ENCODE measurements at regions not wholly inside any gene's neighbourhood (a gene's known extent, or its start where the extent isn't known, plus 50 kb on each side); places are given as distances from the start of the nearest gene placed in this dataset.

- H3K4me3 ChIP-seq (ENCODE audit: low read depth, low read length) = no peak overlapping the region
- no peak for TF ChIP-seq CTCF (IDR thresholded peaks at IDR 0.05; ENCODE audit: low read depth, low read length, missing control alignments)
- no peak for DNase-seq (ENCODE audit: low read depth)
Measured at GRCh38 chr4:38406243-38406642, 257.8 kb upstream of the KLF3 start.

GRCh38 chr4:38409852-38410251 is 254.1 kb upstream of the KLF3 start:
- TF ChIP-seq CTCF (IDR thresholded peaks at IDR 0.05; ENCODE audit: low read depth, low read length, missing control alignments) = no peak
- no peak overlapping the region for H3K4me3 ChIP-seq (ENCODE audit: low read depth, low read length)
- DNase-seq (ENCODE audit: low read depth) = no peak

GRCh38 chr4:38411092-38411491 is 252.9 kb upstream of the KLF3 start:
- DNase-seq (ENCODE audit: low read depth) = peak; percentile 34
- H3K4me3 ChIP-seq (ENCODE audit: low read depth, low read length) = no peak overlapping the region
- TF ChIP-seq CTCF (IDR thresholded peaks at IDR 0.05; ENCODE audit: low read depth, low read length, missing control alignments) = no peak

GRCh38 chr4:38411981-38412536 is 251.9 kb upstream of the KLF3 start:
- DNase-seq (ENCODE audit: low read depth) = no peak
- TF ChIP-seq CTCF (IDR thresholded peaks at IDR 0.05; ENCODE audit: low read depth, low read length, missing control alignments) = no peak
- H3K4me3 ChIP-seq (ENCODE audit: low read depth, low read length) = no peak overlapping the region

- no peak overlapping the region for H3K4me3 ChIP-seq (ENCODE audit: low read depth, low read length)
- no peak for DNase-seq (ENCODE audit: low read depth)
- TF ChIP-seq CTCF (IDR thresholded peaks at IDR 0.05; ENCODE audit: low read depth, low read length, missing control alignments) = no peak
Measured at GRCh38 chr4:38413524-38414341, 250.3 kb upstream of the KLF3 start.

- no peak overlapping the region for H3K4me3 ChIP-seq (ENCODE audit: low read depth, low read length)
- no peak for DNase-seq (ENCODE audit: low read depth)
- TF ChIP-seq CTCF (IDR thresholded peaks at IDR 0.05; ENCODE audit: low read depth, low read length, missing control alignments) = no peak
Measured at GRCh38 chr4:38414410-38414809, 249.6 kb upstream of the KLF3 start.

- no peak for DNase-seq (ENCODE audit: low read depth)
- no peak for TF ChIP-seq CTCF (IDR thresholded peaks at IDR 0.05; ENCODE audit: low read depth, low read length, missing control alignments)
- no peak overlapping the region for H3K4me3 ChIP-seq (ENCODE audit: low read depth, low read length)
Measured at GRCh38 chr4:38415682-38416081, 248.3 kb upstream of the KLF3 start.
